Thyroid gland (tissue), 4 donors: ENCODE measurements at regions not wholly inside any gene's neighbourhood (a gene's known extent, or its start where the extent isn't known, plus 50 kb on each side); places are given as distances from the start of the nearest gene placed in this dataset.

Experiments used
- DNase-seq, 2 donors: peaks; one replicate each; pipeline ENCODE4 v3.0.0-alpha.2; 2019
- H3K27ac ChIP-seq, 3 donors: fragments of 200-600 bp; sonication (generic); 1 replicate in 2 of 3; 2 replicates in 1 of 3; pipeline ENCODE4 v1.5.1; 2016 to 2019; ENCODE audit warnings: mild to moderate bottlenecking in 1 of 3, moderate library complexity in 1 of 3
- H3K27me3 ChIP-seq: fragments of 200-600 bp; sonication (generic); one replicate; pipeline ENCODE4 v1.5.1; 2019
- H3K36me3 ChIP-seq, 2 donors: fragments of 200-600 bp; sonication (generic); one replicate each; pipeline ENCODE4 v1.5.1; 2016 to 2019
- H3K4me1 ChIP-seq, 2 donors: fragments of 200-600 bp; sonication (generic); one replicate each; pipeline ENCODE4 v1.5.1; 2017 to 2019
- H3K4me3 ChIP-seq, 3 donors: fragments of 200-600 bp; sonication (generic); replicated peaks in 1 of 3; 1 replicate in 2 of 3; 2 replicates in 1 of 3; pipeline ENCODE4 v1.5.1; 2016; ENCODE audit warnings: mild to moderate bottlenecking in 1 of 3
- H3K9me3 ChIP-seq: fragments of 200-600 bp; sonication (generic); one replicate; pipeline ENCODE4 v1.5.1; 2017
- CTCF ChIP-seq, 6 experiments: fragments of 200-600 bp in 3 of 6; fragments of 450-650 bp in 3 of 6; sonication (generic) in 3 of 6; IDR thresholded peaks; one replicate each; pipeline ENCODE4 v1.5.1; 2016 to 2019; ENCODE audit warnings: antibody characterized with exemption in 6 of 6, mild to moderate bottlenecking in 2 of 6, inconsistent platforms in 1 of 6, moderate library complexity in 1 of 6
- POLR2A ChIP-seq, 2 donors: fragments of 450-650 bp; IDR thresholded peaks; one replicate each; pipeline ENCODE4 v1.6.1; 2017; ENCODE audit warnings: antibody characterized with exemption in 2 of 2, mild to moderate bottlenecking in 2 of 2, moderate library complexity in 1 of 2
- WGBS, 2 donors: methylation state at CpG; one replicate each; pipeline ENCODE4 v1.1.5; 2017; 5-methylcytosine and 5-hydroxymethylcytosine counted together
- intact Hi-C: fragments of 100-400 bp; cut with DNase I; formaldehyde crosslinking; loops from one replicate; pipeline ENCODE4 v1.15.1; 2023

- TF ChIP-seq CTCF (IDR thresholded peaks at IDR 0.05) = no peak
- no peak for TF ChIP-seq POLR2A (IDR thresholded peaks at IDR 0.05)
- intact Hi-C loops = no loop called here
- H3K4me3 ChIP-seq = no peak overlapping the region
- H3K4me1 ChIP-seq = no peaks in the 10 kb centered on the region
- H3K27me3 ChIP-seq = no peaks in the 10 kb centered on the region
- H3K27ac ChIP-seq = no peak overlapping the region
- DNase-seq = no peak
- no peaks in the 10 kb centered on the region for H3K36me3 ChIP-seq
- 62 to 68% methylated on average over 18 of the region's 18 CpGs for WGBS, 2 donors
- no peaks in the 10 kb centered on the region for H3K9me3 ChIP-seq
These were observed 401.9 kb downstream of the HRH4 start for GRCh38 chr18:24862201-24862816.

- Histone ChIP-seq H3K27ac (no peak overlapping the region), H3K4me1 (no peaks in the 10 kb centered on the region), H3K27me3 (no peaks in the 10 kb centered on the region), H3K9me3 (no peaks in the 10 kb centered on the region), H3K36me3 (no peaks in the 10 kb centered on the region), H3K4me3 (no peak overlapping the region)
- 73 to 74% methylated on average over 3 of the region's 3 CpGs for WGBS, 2 donors
- DNase-seq = no peak
- intact Hi-C loops = no loop called here
- TF ChIP-seq POLR2A (IDR thresholded peaks at IDR 0.05) (no peak), CTCF (IDR thresholded peaks at IDR 0.05) (no peak)
These were observed 407.9 kb downstream of the HRH4 start for GRCh38 chr18:24868311-24868710.

GRCh38 chr18:24868760-24869237, 408.4 kb downstream of the HRH4 start:
- Histone ChIP-seq H3K4me3 (no peak overlapping the region), H3K36me3 (no peaks in the 10 kb centered on the region), H3K27me3 (no peaks in the 10 kb centered on the region), H3K27ac (no peak overlapping the region), H3K4me1 (no peaks in the 10 kb centered on the region), H3K9me3 (no peaks in the 10 kb centered on the region)
- no peak for DNase-seq
- intact Hi-C loops = no loop called here
- 43 to 47% methylated on average over 4 of the region's 4 CpGs for WGBS, 2 donors
- TF ChIP-seq CTCF (IDR thresholded peaks at IDR 0.05) = no peak
- TF ChIP-seq POLR2A (IDR thresholded peaks at IDR 0.05) = no peak

- DNase-seq = no peak
- no peaks in the 10 kb centered on the region for H3K4me1 ChIP-seq
- H3K27ac ChIP-seq = no peak overlapping the region
- intact Hi-C loops = no loop called here
- H3K27me3 ChIP-seq = no peaks in the 10 kb centered on the region
- 84 to 90% methylated on average over 3 of the region's 3 CpGs for WGBS, 2 donors
- H3K36me3 ChIP-seq = no peaks in the 10 kb centered on the region
- no peak overlapping the region for H3K4me3 ChIP-seq
- H3K9me3 ChIP-seq = no peaks in the 10 kb centered on the region
- TF ChIP-seq CTCF (IDR thresholded peaks at IDR 0.05) (no peak), POLR2A (IDR thresholded peaks at IDR 0.05) (no peak)
These were observed 408.8 kb downstream of the HRH4 start for GRCh38 chr18:24869285-24869684.

GRCh38 chr18:24875286-24875685, 414.8 kb downstream of the HRH4 start:
- H3K27ac ChIP-seq = no peak overlapping the region
- no peaks in the 10 kb centered on the region for H3K36me3 ChIP-seq
- 65 to 70% methylated on average over 3 of the region's 3 CpGs for WGBS, 2 donors
- H3K4me1 ChIP-seq = no peaks in the 10 kb centered on the region
- H3K9me3 ChIP-seq = no peaks in the 10 kb centered on the region
- no peak overlapping the region for H3K4me3 ChIP-seq
- H3K27me3 ChIP-seq = no peaks in the 10 kb centered on the region
- intact Hi-C loops = no loop called here
- TF ChIP-seq POLR2A (IDR thresholded peaks at IDR 0.05) (no peak), CTCF (IDR thresholded peaks at IDR 0.05) (no peak)
- DNase-seq = no peak
